ENCODE measurements at regions not wholly inside any gene's neighbourhood (a gene's known extent, or its start where the extent isn't known, plus 50 kb on each side); places are given as distances from the start of the nearest gene placed in this dataset.

- Histone ChIP-seq H3K9me3 (no peaks in the 10 kb centered on the region), H3K27ac (no peak overlapping the region), H3K27me3 (no peaks in the 10 kb centered on the region), H3K36me3 (no peaks in the 10 kb centered on the region), H3K4me1 (no peaks in the 10 kb centered on the region), H3K4me3 (no peak overlapping the region)
- intact Hi-C loops (cut with DNase I; ENCODE audit: low total_unique reads) = no loop called here
- TF ChIP-seq POLR2A (IDR thresholded peaks at IDR 0.05) (no peak), CTCF (IDR thresholded peaks at IDR 0.05) (no peak)
- DNase-seq = no peak
Observed at GRCh38 chr10:130905921-130906320, 405.6 kb downstream of the TCERG1L start.

GRCh38 chr10:130910848-130911247 is 400.7 kb downstream of the TCERG1L start:
- H3K36me3 ChIP-seq = no peaks in the 10 kb centered on the region
- no peak overlapping the region for H3K4me3 ChIP-seq
- no peak for TF ChIP-seq POLR2A (IDR thresholded peaks at IDR 0.05)
- TF ChIP-seq CTCF (IDR thresholded peaks at IDR 0.05) = no peak
- no peaks in the 10 kb centered on the region for H3K9me3 ChIP-seq
- no peak for DNase-seq
- H3K4me1 ChIP-seq = no peaks in the 10 kb centered on the region
- intact Hi-C loops (cut with DNase I; ENCODE audit: low total_unique reads) = no loop called here
- no peaks in the 10 kb centered on the region for H3K27me3 ChIP-seq
- H3K27ac ChIP-seq = no peak overlapping the region

- intact Hi-C loops (cut with DNase I; ENCODE audit: low total_unique reads) = no loop called here
- Histone ChIP-seq H3K27ac (no peak overlapping the region), H3K4me3 (no peak overlapping the region), H3K27me3 (no peaks in the 10 kb centered on the region), H3K4me1 (no peaks in the 10 kb centered on the region), H3K36me3 (no peaks in the 10 kb centered on the region), H3K9me3 (no peaks in the 10 kb centered on the region)
- TF ChIP-seq CTCF (IDR thresholded peaks at IDR 0.05) = no peak
- TF ChIP-seq POLR2A (IDR thresholded peaks at IDR 0.05) = no peak
- DNase-seq = no peak
Observed at GRCh38 chr10:130913844-130914243, 397.7 kb downstream of the TCERG1L start.

GRCh38 chr10:130914367-130914766 is 397.2 kb downstream of the TCERG1L start:
- no peaks in the 10 kb centered on the region for H3K4me1 ChIP-seq
- no peaks in the 10 kb centered on the region for H3K9me3 ChIP-seq
- intact Hi-C loops (cut with DNase I; ENCODE audit: low total_unique reads) = no loop called here
- TF ChIP-seq CTCF (IDR thresholded peaks at IDR 0.05) (no peak), POLR2A (IDR thresholded peaks at IDR 0.05) (no peak)
- no peak overlapping the region for H3K4me3 ChIP-seq
- DNase-seq = no peak
- H3K27ac ChIP-seq = no peak overlapping the region
- no peaks in the 10 kb centered on the region for H3K27me3 ChIP-seq
- H3K36me3 ChIP-seq = no peaks in the 10 kb centered on the region

GRCh38 chr10:130915065-130915464 is 396.5 kb downstream of the TCERG1L start:
- TF ChIP-seq POLR2A (IDR thresholded peaks at IDR 0.05) = no peak
- no peak for TF ChIP-seq CTCF (IDR thresholded peaks at IDR 0.05)
- Histone ChIP-seq H3K4me3 (no peak overlapping the region), H3K4me1 (no peaks in the 10 kb centered on the region), H3K9me3 (no peaks in the 10 kb centered on the region), H3K36me3 (no peaks in the 10 kb centered on the region), H3K27me3 (no peaks in the 10 kb centered on the region), H3K27ac (no peak overlapping the region)
- no peak for DNase-seq
- intact Hi-C loops (cut with DNase I; ENCODE audit: low total_unique reads) = no loop called here
